H9 (cell line): ENCODE measurements at regions not wholly inside any gene's neighbourhood (a gene's known extent, or its start where the extent isn't known, plus 50 kb on each side); places are given as distances from the start of the nearest gene placed in this dataset.

Source experiments
- DNase-seq: peaks from one replicate; pipeline ENCODE4 v3.0.0-alpha.2; 2017
- H2AFZ ChIP-seq: one replicate; pipeline ENCODE4 v1.6.1; 2013; ENCODE audit warnings: mild to moderate bottlenecking, low read length, control low read depth, moderate library complexity
- H2AK5ac ChIP-seq: 2 replicates; pipeline ENCODE4 v1.6.1; 2013; ENCODE audit warnings: low read length, control low read depth, mixed read lengths; ENCODE audit not compliant: insufficient read length
- H2BK120ac ChIP-seq: one replicate; pipeline ENCODE4 v1.6.1; 2013; ENCODE audit warnings: low read depth, mild to moderate bottlenecking, low read length, control low read depth, inconsistent platforms; ENCODE audit not compliant: poor library complexity, severe bottlenecking
- H2BK12ac ChIP-seq: 2 replicates; pipeline ENCODE4 v1.6.1; 2013; ENCODE audit warnings: low read length, control low read depth, mixed read lengths, low read depth; ENCODE audit not compliant: insufficient read length
- H2BK15ac ChIP-seq: 2 replicates; pipeline ENCODE4 v1.6.1; 2013; ENCODE audit warnings: low read depth, low read length, control low read depth
- H2BK20ac ChIP-seq: one replicate; pipeline ENCODE4 v1.6.1; 2013; ENCODE audit warnings: low read depth, mild to moderate bottlenecking, low read length, control low read depth, inconsistent platforms; ENCODE audit not compliant: poor library complexity, severe bottlenecking
- H2BK5ac ChIP-seq: 2 replicates; pipeline ENCODE4 v1.6.1; 2013; ENCODE audit warnings: low read length, control low read depth, mixed read lengths; ENCODE audit not compliant: insufficient read length
- H3K14ac ChIP-seq: 2 replicates; pipeline ENCODE4 v1.6.1; 2013; ENCODE audit warnings: low read length, control low read depth; ENCODE audit not compliant: insufficient read depth
- H3K18ac ChIP-seq: 2 replicates; pipeline ENCODE4 v1.6.1; 2013; ENCODE audit warnings: low read depth, mild to moderate bottlenecking, mixed read lengths, low read length, control low read depth; ENCODE audit not compliant: insufficient read length
- H3K23ac ChIP-seq: 2 replicates; pipeline ENCODE4 v1.6.1; 2013; ENCODE audit warnings: low read length, control low read depth, mixed read lengths, low read depth; ENCODE audit not compliant: insufficient read length
- H3K23me2 ChIP-seq: 2 replicates; pipeline ENCODE4 v1.6.1; 2013; ENCODE audit warnings: low read depth, mild to moderate bottlenecking, mixed read lengths, low read length, control low read depth; ENCODE audit not compliant: insufficient read length, poor library complexity, severe bottlenecking
- H3K27ac ChIP-seq: 2 replicates; pipeline ENCODE4 v1.5.1; 2013; ENCODE audit warnings: low read length, control low read depth, mixed read lengths, low read depth; ENCODE audit not compliant: insufficient read length
- H3K27me3 ChIP-seq: 2 replicates; pipeline ENCODE4 v1.6.1; 2013; ENCODE audit warnings: low read length, control low read depth, inconsistent platforms; ENCODE audit not compliant: insufficient read depth
- H3K4ac ChIP-seq: 2 replicates; pipeline ENCODE4 v1.6.1; 2013; ENCODE audit warnings: low read depth, mild to moderate bottlenecking, control low read depth, inconsistent platforms, low read length, moderate library complexity
- H3K4me1 ChIP-seq: 2 replicates; pipeline ENCODE4 v1.6.1; 2013; ENCODE audit warnings: low read length, control low read depth, inconsistent platforms; ENCODE audit not compliant: insufficient read depth
- H3K4me2 ChIP-seq: 2 replicates; pipeline ENCODE4 v1.6.1; 2013; ENCODE audit warnings: low read length, control low read depth, mixed read lengths; ENCODE audit not compliant: insufficient read length, insufficient read depth
- H3K56ac ChIP-seq: 2 replicates; pipeline ENCODE4 v1.6.1; 2013; ENCODE audit warnings: low read depth, mild to moderate bottlenecking, mixed read lengths, low read length, control low read depth; ENCODE audit not compliant: insufficient read length
- H3K79me1 ChIP-seq: 2 replicates; pipeline ENCODE4 v1.6.1; 2013; ENCODE audit warnings: low read depth, mild to moderate bottlenecking, moderate library complexity, low read length, control low read depth, inconsistent platforms; ENCODE audit not compliant: insufficient read depth, poor library complexity, severe bottlenecking
- H3K79me2 ChIP-seq: 2 replicates; pipeline ENCODE4 v1.6.1; 2013; ENCODE audit warnings: low read length, control low read depth, inconsistent platforms; ENCODE audit not compliant: insufficient read depth
- H3K9ac ChIP-seq: 2 replicates; pipeline ENCODE4 v1.6.1; 2013; ENCODE audit warnings: low read length, control low read depth, mixed read lengths; ENCODE audit not compliant: insufficient read length; ENCODE audit errors: extremely low read depth
- H3K9me3 ChIP-seq: one replicate; pipeline ENCODE4 v1.6.1; 2013; ENCODE audit warnings: low read depth, low read length, inconsistent platforms; ENCODE audit not compliant: control insufficient read depth
- H3T11ph ChIP-seq: one replicate; pipeline ENCODE4 v1.6.1; 2013; ENCODE audit warnings: mild to moderate bottlenecking, low read length, control low read depth, inconsistent platforms
- H4K20me1 ChIP-seq: one replicate; pipeline ENCODE4 v1.6.1; 2013; ENCODE audit not compliant: control insufficient read depth, insufficient read length, insufficient read depth
- H4K5ac ChIP-seq: 2 replicates; pipeline ENCODE4 v1.6.1; 2013; ENCODE audit warnings: low read depth, mild to moderate bottlenecking, mixed read lengths, low read length, control low read depth; ENCODE audit not compliant: insufficient read length
- H4K8ac ChIP-seq: replicated peaks from 2 replicates; pipeline ENCODE4 v1.6.1; 2013; ENCODE audit warnings: low read length, control low read depth, mixed read lengths, low read depth; ENCODE audit not compliant: insufficient read length
- H4K91ac ChIP-seq: 2 replicates; pipeline ENCODE4 v1.6.1; 2013; ENCODE audit warnings: low read depth, mild to moderate bottlenecking, moderate library complexity, mixed read lengths, low read length, control low read depth; ENCODE audit not compliant: insufficient read length
- H3K27ac Mint-ChIP-seq, 3 experiments: 2 replicates in 2 of 3; 3 replicates in 1 of 3; pipeline ENCODE4 v1.8.0; 2020 to 2021; ENCODE audit warnings: mixed read lengths in 3 of 3, mild to moderate bottlenecking in 1 of 3, moderate library complexity in 1 of 3
- H3K27me3 Mint-ChIP-seq: 2 replicates; pipeline ENCODE4 v1.8.0; 2021; ENCODE audit warnings: low read depth, mild to moderate bottlenecking, moderate library complexity, mixed read lengths
- H3K36me3 Mint-ChIP-seq, 3 experiments: 2 replicates in 2 of 3; 3 replicates in 1 of 3; pipeline ENCODE4 v1.8.0; 2020 to 2021; ENCODE audit warnings: low read depth in 3 of 3, mixed read lengths in 3 of 3; ENCODE audit not compliant: insufficient read depth in 1 of 3
- H3K4me1 Mint-ChIP-seq, 2 experiments: 2 replicates each; pipeline ENCODE4 v1.8.0; 2020; ENCODE audit warnings: mixed read lengths in 2 of 2
- H3K4me3 Mint-ChIP-seq, 2 experiments: 2 replicates in 1 of 2; 3 replicates in 1 of 2; pipeline ENCODE4 v1.8.0; 2020 to 2021; ENCODE audit warnings: mild to moderate bottlenecking in 2 of 2, mixed read lengths in 2 of 2, moderate library complexity in 1 of 2
- H3K9me3 Mint-ChIP-seq, 2 experiments: 2 replicates in 1 of 2; 3 replicates in 1 of 2; pipeline ENCODE4 v1.8.0; 2020; ENCODE audit warnings: mild to moderate bottlenecking in 2 of 2, mixed read lengths in 2 of 2, moderate library complexity in 1 of 2
- CTCF ChIP-seq: fragments of 200-600 bp; sonication (generic); conservative IDR thresholded peaks from 3 replicates; pipeline ENCODE4 v1.8.0; 2021; ENCODE audit warnings: antibody characterized with exemption, mild to moderate bottlenecking
- WGBS: extraction: QIAGEN DNeasy Blood & Tissue Kit; methylation state at CpG from one replicate; pipeline ENCODE4 v1.1.7; 2013; ENCODE audit warnings: missing lambda C conversion rate, low lambda C conversion rate, mixed read lengths; ENCODE audit not compliant: insufficient read length; ENCODE audit errors: extremely low coverage; 5-methylcytosine and 5-hydroxymethylcytosine counted together

- Histone ChIP-seq H2AK5ac (no peak overlapping the region), H3K23me2 (no peaks in the 10 kb centered on the region), H3K9me3 (no peaks in the 10 kb centered on the region), H4K20me1 (no peaks in the 10 kb centered on the region), H4K5ac (no peak overlapping the region), H3K23ac (no peak overlapping the region), H3T11ph (no peak overlapping the region), H3K79me2 (no peaks in the 10 kb centered on the region; the same call in 1 of the 2 replicates), H2BK5ac (no peak overlapping the region), H3K4ac (no peak overlapping the region), H4K91ac (no peak overlapping the region), H2BK120ac (no peak overlapping the region), H2AFZ (no peak overlapping the region), H3K4me2 (no peak overlapping the region), H3K27me3 (no peaks in the 10 kb centered on the region), H4K8ac (no peak overlapping the region), H3K14ac (no peak overlapping the region), H2BK15ac (no peak overlapping the region), H3K27ac (no peak overlapping the region), H3K9ac (no peak overlapping the region), H3K4me1 (no peaks in the 10 kb centered on the region), H2BK12ac (no peak overlapping the region), H3K18ac (no peak overlapping the region), H3K79me1 (no peaks in the 10 kb centered on the region), H2BK20ac (no peak overlapping the region), H3K56ac (no peak overlapping the region)
- TF ChIP-seq CTCF = peak; percentile 41; the same call in 2 of the 3 replicates
- H3K9me3 Mint-ChIP-seq = peaks cover 2% of the 10 kb centered on the region in 2 experiments; a peak in 1 of 5 replicates
- H3K27me3 Mint-ChIP-seq = peaks cover 5% of the 10 kb centered on the region
- WGBS = no CpG with 5 or more reads among the region's 3 CpGs
- no peaks in the 10 kb centered on the region for H3K36me3 Mint-ChIP-seq
- H3K4me3 Mint-ChIP-seq = no peak overlapping the region
- no peak for DNase-seq
- no peak overlapping the region for H3K27ac Mint-ChIP-seq
- no peaks in the 10 kb centered on the region for H3K4me1 Mint-ChIP-seq
These were observed 155.6 kb upstream of the ARRDC4 start for GRCh38 chr15:97804950-97805349.
